ENCODE measurements at regions not wholly inside any gene's neighbourhood (a gene's known extent, or its start where the extent isn't known, plus 50 kb on each side); places are given as distances from the start of the nearest gene placed in this dataset.

- DNase-seq (no peak), ATAC-seq (no peak)
- intact Hi-C loops (cut with DNase I), result no loop called here
- no peak for TF ChIP-seq POLR2A (IDR thresholded peaks at IDR 0.05)
- TF ChIP-seq, protein P1, sequence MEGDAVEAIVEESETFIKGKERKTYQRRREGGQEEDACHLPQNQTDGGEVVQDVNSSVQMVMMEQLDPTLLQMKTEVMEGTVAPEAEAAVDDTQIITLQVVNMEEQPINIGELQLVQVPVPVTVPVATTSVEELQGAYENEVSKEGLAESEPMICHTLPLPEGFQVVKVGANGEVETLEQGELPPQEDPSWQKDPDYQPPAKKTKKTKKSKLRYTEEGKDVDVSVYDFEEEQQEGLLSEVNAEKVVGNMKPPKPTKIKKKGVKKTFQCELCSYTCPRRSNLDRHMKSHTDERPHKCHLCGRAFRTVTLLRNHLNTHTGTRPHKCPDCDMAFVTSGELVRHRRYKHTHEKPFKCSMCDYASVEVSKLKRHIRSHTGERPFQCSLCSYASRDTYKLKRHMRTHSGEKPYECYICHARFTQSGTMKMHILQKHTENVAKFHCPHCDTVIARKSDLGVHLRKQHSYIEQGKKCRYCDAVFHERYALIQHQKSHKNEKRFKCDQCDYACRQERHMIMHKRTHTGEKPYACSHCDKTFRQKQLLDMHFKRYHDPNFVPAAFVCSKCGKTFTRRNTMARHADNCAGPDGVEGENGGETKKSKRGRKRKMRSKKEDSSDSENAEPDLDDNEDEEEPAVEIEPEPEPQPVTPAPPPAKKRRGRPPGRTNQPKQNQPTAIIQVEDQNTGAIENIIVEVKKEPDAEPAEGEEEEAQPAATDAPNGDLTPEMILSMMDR (IDR thresholded peaks at IDR 0.05), result no peak
- Histone ChIP-seq H3K4me1 (no peaks in the 10 kb centered on the region), H3K36me3 (no peaks in the 10 kb centered on the region), H3K9me3 (peaks cover 0 to 25% (median 9%) of the 10 kb centered on the region in 12 donors), H3K27ac (no peak overlapping the region), H3K4me3 (no peak overlapping the region), H3K27me3 (no peaks in the 10 kb centered on the region)
- 63 to 79% (median 75%) methylated on average over 7 of the region's 7 CpGs for WGBS, 4 donors
Observed at GRCh38 chr3:5692446-5692845, 504.9 kb downstream of the EDEM1 start.

- H3K4me3 ChIP-seq, result no peak overlapping the region
- H3K27ac ChIP-seq, result no peak overlapping the region
- no peaks in the 10 kb centered on the region for H3K27me3 ChIP-seq
- H3K36me3 ChIP-seq, result no peaks in the 10 kb centered on the region
- 69 to 79% (median 72%) methylated on average over 1 of the region's 1 CpG for whole genome bisulfite sequencing, 4 donors
- ATAC-seq (no peak), DNase-seq (no peak)
- no peak for TF ChIP-seq POLR2A (IDR thresholded peaks at IDR 0.05)
- TF ChIP-seq, protein P1 (IDR thresholded peaks at IDR 0.05), result no peak
- H3K9me3 ChIP-seq, result peaks cover 0 to 25% (median 9%) of the 10 kb centered on the region in 12 donors
- intact Hi-C loops (cut with DNase I), result no loop called here
- H3K4me1 ChIP-seq, result no peaks in the 10 kb centered on the region
Observed at GRCh38 chr3:5694266-5694665, 506.8 kb downstream of the EDEM1 start.

DNA sequence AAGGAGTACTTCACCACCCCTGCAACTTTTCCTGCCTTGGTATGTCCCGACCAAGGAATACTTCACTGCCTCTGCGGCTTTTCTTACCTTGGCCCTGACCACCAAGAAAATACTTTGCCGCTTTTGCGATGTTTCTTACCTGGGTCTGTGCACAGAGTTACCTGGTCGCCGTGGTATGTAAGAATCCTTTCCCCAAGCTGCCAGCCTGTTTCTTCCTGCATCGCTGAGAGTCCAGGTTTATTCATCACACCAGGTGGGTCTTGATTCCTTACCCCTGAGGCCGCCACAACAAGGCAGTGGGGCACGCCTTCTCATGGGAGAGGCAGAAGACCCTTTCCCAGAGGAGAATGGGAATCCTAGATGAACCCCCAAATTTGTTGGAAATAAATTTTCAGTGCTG lies 511.3 kb downstream of the EDEM1 start:
- no peaks in the 10 kb centered on the region for H3K36me3 ChIP-seq
- no peak overlapping the region for H3K27ac ChIP-seq
- WGBS, 4 donors, result 88 to 89% (median 88%) methylated on average over 9 of the region's 9 CpGs
- TF ChIP-seq, protein P1 (IDR thresholded peaks at IDR 0.05), result no peak
- no peak for DNase-seq
- intact Hi-C loops (cut with DNase I), result no loop called here
- ATAC-seq, result no peak
- H3K9me3 ChIP-seq, result no peaks in the 10 kb centered on the region
- H3K4me3 ChIP-seq, result no peak overlapping the region
- no peaks in the 10 kb centered on the region for H3K27me3 ChIP-seq
- no peaks in the 10 kb centered on the region for H3K4me1 ChIP-seq

- TF ChIP-seq, protein P1 (IDR thresholded peaks at IDR 0.05), result no peak
- no peak for TF ChIP-seq POLR2A (IDR thresholded peaks at IDR 0.05)
- Histone ChIP-seq H3K4me1 (no peaks in the 10 kb centered on the region), H3K9me3 (no peaks in the 10 kb centered on the region), H3K4me3 (no peak overlapping the region), H3K27ac (no peak overlapping the region), H3K36me3 (no peaks in the 10 kb centered on the region), H3K27me3 (no peaks in the 10 kb centered on the region)
- ATAC-seq, result no peak
- WGBS, 4 donors, result 85 to 94% (median 88%) methylated on average over 6 of the region's 6 CpGs
- intact Hi-C loops (cut with DNase I), result no loop called here
- no peak for DNase-seq
Observed at GRCh38 chr3:5699313-5699712, 511.8 kb downstream of the EDEM1 start.
